Hepatocyte (in vitro differentiated cells): ENCODE measurements at regions not wholly inside any gene's neighbourhood (a gene's known extent, or its start where the extent isn't known, plus 50 kb on each side); places are given as distances from the start of the nearest gene placed in this dataset.

ENCODE experiments used
- CTCF ChIP-seq: fragments of 200-600 bp; sonication (generic); IDR thresholded peaks from 2 replicates; pipeline ENCODE4 v1.5.1; 2016; ENCODE audit warnings: antibody characterized with exemption, mild to moderate bottlenecking; ENCODE audit not compliant: poor library complexity
- EZH2 ChIP-seq: fragments of 200-600 bp; sonication (generic); IDR thresholded peaks from 2 replicates; pipeline ENCODE4 v1.6.1; 2016; ENCODE audit warnings: antibody characterized with exemption, mild to moderate bottlenecking, borderline replicate concordance

GRCh38 chr5:72604798-72605154 is 97.6 kb upstream of the ZNF366 start:
- TF ChIP-seq EZH2: no peak
- no peak for TF ChIP-seq CTCF
